GM12878 (cell line): ENCODE measurements at regions not wholly inside any gene's neighbourhood (a gene's known extent, or its start where the extent isn't known, plus 50 kb on each side); places are given as distances from the start of the nearest gene placed in this dataset.

Source experiments
- ATAC-seq: fragments of 200-7000 bp; cut with Tn5 transposase; 3 replicates; pipeline ENCODE4 v1.9.1; 2020; ENCODE audit warnings: mild to moderate bottlenecking, moderate library complexity
- BruUV-seq: library from RNA; stranded (reverse); fragments of 400-500 nt; replicated peaks from 2 replicates; lab custom pipeline; 2021; lab: Mats Ljungman, UMichigan
- CTCF ChIA-PET: fragments of 300-600 bp; sonication (Branson Sonifier 250); formaldehyde crosslinking; extraction: SDS; loops from one replicate; lab custom pipeline; 2021; ENCODE audit warnings: inconsistent platforms; lab: Yijun Ruan, JAX
- POLR2A ChIA-PET: fragments of 350-600 bp; formaldehyde crosslinking; extraction: SDS; loops from one replicate; lab custom pipeline; 2021; ENCODE audit warnings: inconsistent platforms; lab: Charles Lee
- RAD21 ChIA-PET: fragments of 300-600 bp; sonication (Branson Sonifier 250); formaldehyde crosslinking; loops from one replicate; lab custom pipeline; 2023; ENCODE audit warnings: antibody characterized with exemption; ENCODE audit not compliant: unreplicated experiment; lab: Charles Lee
- SMC1A ChIA-PET: fragments of 300-600 bp; sonication (Branson Sonifier 250); formaldehyde crosslinking; loops from one replicate; lab custom pipeline; 2023; ENCODE audit not compliant: unreplicated experiment, uncharacterized antibody; lab: Charles Lee
- DNase-seq: peaks from one replicate; pipeline ENCODE4 v3.0.0-alpha.2; 2011; ENCODE audit warnings: low read depth, low spot score
- FAIRE-seq: peaks from 3 replicates; lab custom pipeline; 2011; peaks lifted over from hg19 to GRCh38; lab: Jason Lieb, UNC
- H2AFZ ChIP-seq: 2 replicates; pipeline ENCODE4 v1.6.0; 2011; ENCODE audit warnings: low read depth, low read length, control low read depth; ENCODE audit not compliant: control insufficient read depth
- H3K27ac ChIP-seq: 2 replicates; pipeline ENCODE4 v1.5.1; 2011; ENCODE audit warnings: control low read depth; ENCODE audit not compliant: control insufficient read depth, insufficient read depth
- H3K27me3 ChIP-seq, 2 experiments: replicated peaks in 1 of 2; 2 replicates each; pipeline versions ENCODE4 v1.6.0 to v1.6.1; 2011; ENCODE audit warnings: low read length in 1 of 2; ENCODE audit not compliant: control insufficient read depth in 2 of 2, insufficient read depth in 2 of 2
- H3K36me3 ChIP-seq, 2 experiments: 2 replicates each; pipeline ENCODE4 v1.5.1; 2011; ENCODE audit warnings: low read length in 1 of 2; ENCODE audit not compliant: control insufficient read depth in 2 of 2, insufficient read depth in 2 of 2
- H3K4me1 ChIP-seq: 2 replicates; pipeline ENCODE4 v1.6.1; 2011; ENCODE audit warnings: mild to moderate bottlenecking, low read length, moderate library complexity, mixed read lengths; ENCODE audit not compliant: control insufficient read depth, insufficient read depth
- H3K4me2 ChIP-seq: 2 replicates; pipeline ENCODE4 v1.6.0; 2011; ENCODE audit warnings: control low read depth; ENCODE audit not compliant: control insufficient read depth, insufficient read depth
- H3K4me3 ChIP-seq: fragments of 200-600 bp; sonication (generic); 2 replicates; pipeline ENCODE4 v1.5.1; 2016
- H3K79me2 ChIP-seq: 2 replicates; pipeline ENCODE4 v1.6.0; 2011; ENCODE audit warnings: low read length; ENCODE audit not compliant: control insufficient read depth, insufficient read depth
- H3K9ac ChIP-seq: 2 replicates; pipeline ENCODE4 v1.8.0; 2011; ENCODE audit warnings: low read length, control low read depth, mixed read lengths; ENCODE audit not compliant: control insufficient read depth, insufficient read depth
- H3K9me3 ChIP-seq: replicated peaks from 3 replicates; pipeline ENCODE4 v1.5.1; 2011; ENCODE audit warnings: mild to moderate bottlenecking, low read length; ENCODE audit not compliant: control insufficient read depth, insufficient read depth
- H4K20me1 ChIP-seq: 2 replicates; pipeline ENCODE4 v1.6.0; 2011; ENCODE audit not compliant: control insufficient read depth, insufficient read depth
- ASH2L ChIP-seq: fragments of 300-600, 200-600 bp; sonication (generic); IDR thresholded peaks from 2 replicates; pipeline ENCODE4 v1.6.1; 2017; ENCODE audit warnings: low read depth, mild to moderate bottlenecking, borderline replicate concordance
- BCLAF1 ChIP-seq: fragments of 450-650 bp; IDR thresholded peaks from 2 replicates; pipeline ENCODE4 v1.6.1; 2017; ENCODE audit warnings: antibody characterized with exemption, mild to moderate bottlenecking, moderate library complexity
- BMI1 ChIP-seq: fragments of 450-650 bp; IDR thresholded peaks from 2 replicates; pipeline ENCODE4 v1.6.1; 2016; ENCODE audit warnings: mild to moderate bottlenecking, moderate library complexity, borderline replicate concordance
- ESRRA ChIP-seq: IDR thresholded peaks from 2 replicates; pipeline ENCODE4 v1.6.1; 2012; ENCODE audit warnings: mild to moderate bottlenecking, low read length, improper control_type of control experiment
- FOXK2 ChIP-seq: fragments of 450-650 bp; IDR thresholded peaks from 2 replicates; pipeline ENCODE4 v1.6.1; 2017; ENCODE audit warnings: mild to moderate bottlenecking, moderate library complexity
- HCFC1 ChIP-seq: fragments of 150-350 bp; IDR thresholded peaks from 2 replicates; pipeline ENCODE4 v1.6.1; 2014; ENCODE audit warnings: low read length
- IKZF1 ChIP-seq: fragments of 450-650 bp; conservative IDR thresholded peaks from 2 replicates; pipeline ENCODE4 v1.6.1; 2017; ENCODE audit warnings: antibody characterized with exemption, mild to moderate bottlenecking
- IKZF2 ChIP-seq, 2 experiments: fragments of 450-650 bp; IDR thresholded peaks; 2 replicates each; pipeline ENCODE4 v1.6.1; 2017; ENCODE audit warnings: mild to moderate bottlenecking in 2 of 2, moderate library complexity in 2 of 2
- KDM1A ChIP-seq: fragments of 200-600 bp; sonication (generic); IDR thresholded peaks from 2 replicates; pipeline ENCODE4 v1.6.1; 2016; ENCODE audit warnings: borderline replicate concordance
- MEF2A ChIP-seq: IDR thresholded peaks from 2 replicates; pipeline ENCODE4 v1.6.1; 2011; ENCODE audit warnings: low read depth, mild to moderate bottlenecking, low read length, moderate library complexity; ENCODE audit not compliant: insufficient read depth
- MYC ChIP-seq: IDR thresholded peaks from 2 replicates; pipeline ENCODE4 v1.6.1; 2011; ENCODE audit warnings: mild to moderate bottlenecking, low read length, moderate library complexity, inconsistent platforms; ENCODE audit not compliant: insufficient read depth, insufficient replicate concordance, insufficient read length, severe bottlenecking
- NFYA ChIP-seq: IDR thresholded peaks from 2 replicates; pipeline ENCODE4 v1.6.1; 2011; ENCODE audit warnings: low read depth, mild to moderate bottlenecking, low read length, improper control_type of control experiment, borderline replicate concordance
- RB1 ChIP-seq: fragments of 450-650 bp; formaldehyde crosslinking; IDR thresholded peaks from 2 replicates; pipeline ENCODE4 v1.6.1; 2017; ENCODE audit warnings: mild to moderate bottlenecking, borderline replicate concordance
- SMAD5 ChIP-seq: IDR thresholded peaks from 2 replicates; pipeline ENCODE4 v1.6.1; 2016; ENCODE audit warnings: antibody characterized with exemption, low read depth
- WRNIP1 ChIP-seq: IDR thresholded peaks from 2 replicates; pipeline ENCODE4 v1.6.1; 2011; ENCODE audit warnings: low read depth, low read length, improper control_type of control experiment, borderline replicate concordance
- ZBTB40 ChIP-seq: fragments of 450-650 bp; IDR thresholded peaks from 2 replicates; pipeline ENCODE4 v1.6.1; 2016; ENCODE audit warnings: mild to moderate bottlenecking, moderate library complexity, borderline replicate concordance
- WGBS: methylation state at CpG from one replicate; pipeline ENCODE4 v1.1.6; 2016; ENCODE audit warnings: low lambda C conversion rate; ENCODE audit not compliant: insufficient replicate concordance, insufficient coverage; ENCODE audit errors: missing lambda C conversion rate; 5-methylcytosine and 5-hydroxymethylcytosine counted together
- in situ Hi-C: fragments of 300-500 bp; cut with MboI; formaldehyde crosslinking; loops from 9 replicates; pipeline ENCODE4 v1.14.3; 2018; ENCODE audit warnings: mixed read lengths
- intact Hi-C: fragments of 100-400 bp; cut with micrococcal nuclease; formaldehyde crosslinking; loops from one replicate; pipeline ENCODE4 v1.14.2; 2022; ENCODE audit not compliant: unreplicated experiment

GRCh38 chr2:235247001-235247400 lies 246.8 kb upstream of the AGAP1 start (continued):
- no peak for TF ChIP-seq FOXK2
- TF ChIP-seq KDM1A, result no peak
- no peak for TF ChIP-seq ASH2L
- no peak for TF ChIP-seq ZBTB40
- TF ChIP-seq IKZF2 (IDR thresholded peaks at IDR 0.05), result no peak
- TF ChIP-seq SMAD5, result no peak

GRCh38 chr2:235255693-235256092 lies 238.2 kb upstream of the AGAP1 start:
- Histone ChIP-seq H3K9me3 (no peaks in the 10 kb centered on the region), H3K27me3 (no peaks in the 10 kb centered on the region), H3K9ac (no peak overlapping the region), H3K27ac (no peak overlapping the region), H3K4me1 (no peaks in the 10 kb centered on the region), H3K79me2 (no peaks in the 10 kb centered on the region), H2AFZ (no peak overlapping the region), H3K4me2 (no peak overlapping the region), H4K20me1 (no peaks in the 10 kb centered on the region), H3K4me3 (no peak overlapping the region), H3K36me3 (no peaks in the 10 kb centered on the region)
- no peak for DNase-seq
- RAD21 ChIA-PET, result no interaction called here
- 0% methylated on average over 5 of the region's 5 CpGs for WGBS
- POLR2A ChIA-PET, result no interaction called here
- SMC1A ChIA-PET, result no interaction called here
- ATAC-seq, result no peak
- FAIRE-seq, result no peak
- intact Hi-C loops (no loop called here), in situ Hi-C loops (no loop called here)
- BruUV-seq, result no TSS peak
- CTCF ChIA-PET, result no interaction called here
- TF ChIP-seq MEF2A (no peak), BCLAF1 (no peak), ESRRA (no peak), WRNIP1 (no peak), BMI1 (no peak), NFYA (no peak), HCFC1 (no peak), MYC (no peak), IKZF1 (no peak), RB1 (no peak)
